ENCODE measurements at regions not wholly inside any gene's neighbourhood (a gene's known extent, or its start where the extent isn't known, plus 50 kb on each side); places are given as distances from the start of the nearest gene placed in this dataset.

GRCh38 chrX:93428497-93428896 is 244.9 kb downstream of the NAP1L3 start:
- Histone ChIP-seq H3K9ac (no peak overlapping the region), H3K9me2 (no peaks in the 10 kb centered on the region), H3K9me3 (no peaks in the 10 kb centered on the region), H3F3A (replicated peaks; ENCODE audit: insufficient read depth) (no peaks in the 10 kb centered on the region), H3K27me3 (ENCODE audit: insufficient read depth) (peaks cover 5% of the 10 kb centered on the region; the same call in 1 of the 2 replicates), H3K36me3 (replicated peaks in 1 of 2; ENCODE audit: control insufficient read depth in 1 of 2, insufficient read depth in 2 of 2, low read length in 1 of 2) (no peaks in the 10 kb centered on the region), H2AFZ (ENCODE audit: low read depth) (peak overlapping the region; percentile 63; the same call in 1 of the 2 replicates), H3K4me2 (peak overlapping the region; percentile 37; the same call in 1 of the 2 replicates), H3K27ac (ENCODE audit: low read depth in 2 of 2, low read length in 1 of 2) (no peak overlapping the region), H4K20me1 (ENCODE audit: insufficient read depth) (no peaks in the 10 kb centered on the region), H3K4me3 (ENCODE audit: low read depth in 2 of 2, low read length in 1 of 2) (peak overlapping the region in 1 of 2 experiments; percentile 46; a peak in 2 of 4 replicates), H3K4me1 (ENCODE audit: control insufficient read depth in 1 of 2, insufficient read depth in 2 of 2, low read depth in 1 of 2, low read length in 1 of 2) (no peaks in the 10 kb centered on the region), H3K79me2 (ENCODE audit: insufficient read depth) (no peaks in the 10 kb centered on the region)
- CTCF ChIA-PET: no interaction called here
- POLR2A ChIA-PET: no interaction called here
- no peak for DNase-seq
- TF ChIP-seq EZH2phosphoT487 (IDR thresholded peaks at IDR 0.05; ENCODE audit: borderline replicate concordance, low read depth): no peak
- TF ChIP-seq ELF1 (IDR thresholded peaks at IDR 0.05): no peak
- no peak for TF ChIP-seq GABPA (IDR thresholded peaks at IDR 0.05; ENCODE audit: low read depth)
- TF ChIP-seq RCOR1 (IDR thresholded peaks at IDR 0.05; ENCODE audit: low read length): no peak
- TF ChIP-seq SIN3A (IDR thresholded peaks at IDR 0.05; ENCODE audit: borderline replicate concordance, low read depth, low read length): no peak
- TF ChIP-seq TEAD4 (IDR thresholded peaks at IDR 0.05; ENCODE audit: borderline replicate concordance, insufficient read depth): no peak
- TF ChIP-seq CHD2 (IDR thresholded peaks at IDR 0.05; ENCODE audit: low read length, partially characterized antibody): no peak
- TF ChIP-seq YY1 (IDR thresholded peaks at IDR 0.05; ENCODE audit: low read depth): no peak
- no peak for TF ChIP-seq RAD21 (IDR thresholded peaks at IDR 0.05; ENCODE audit: low read length)
- WGBS (ENCODE audit: low lambda C conversion rate): 7% methylated on average over 3 of the region's 3 CpGs

DNA sequence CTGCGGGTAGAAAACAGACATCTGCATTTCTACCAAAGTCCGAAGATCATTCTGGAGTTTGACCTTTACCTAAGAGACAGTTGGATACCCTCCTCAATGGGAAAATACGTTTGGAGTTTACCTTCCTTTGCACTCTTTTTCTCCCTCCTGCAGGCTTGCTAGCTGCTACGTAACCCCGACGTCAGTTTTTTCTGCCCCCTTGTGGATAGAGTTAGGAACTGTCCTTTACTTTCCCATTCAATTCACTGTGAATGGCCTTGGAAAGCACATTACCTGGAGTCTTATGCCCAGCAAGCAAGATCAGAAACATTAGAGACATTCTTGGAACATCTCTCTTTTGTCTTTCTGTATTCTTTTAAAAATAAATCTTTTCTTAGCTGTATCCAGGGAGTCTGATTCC is 250.7 kb downstream of the NAP1L3 start:
- no peak overlapping the region for H3K27ac ChIP-seq (ENCODE audit: low read depth in 2 of 2, low read length in 1 of 2)
- no peak overlapping the region for H2AFZ ChIP-seq (ENCODE audit: low read depth)
- peak; percentile 19 for DNase-seq
- no peaks in the 10 kb centered on the region for H3K79me2 ChIP-seq (ENCODE audit: insufficient read depth)
- TF ChIP-seq EP300 (IDR thresholded peaks at IDR 0.05; ENCODE audit: borderline replicate concordance in 1 of 2, low read depth in 1 of 2, low read length in 1 of 2) (no peak), RAD21 (IDR thresholded peaks at IDR 0.05; ENCODE audit: low read length) (peak; percentile 43), SMC3 (IDR thresholded peaks at IDR 0.05; ENCODE audit: low read depth, low read length) (peak; percentile 38), CTCF (IDR thresholded peaks at IDR 0.05) (peak; percentile 74), PBX3 (IDR thresholded peaks at IDR 0.05) (no peak)
- H3K9me2 ChIP-seq: no peaks in the 10 kb centered on the region
- H3K4me1 ChIP-seq (ENCODE audit: control insufficient read depth in 1 of 2, insufficient read depth in 2 of 2, low read depth in 1 of 2, low read length in 1 of 2): no peaks in the 10 kb centered on the region
- H3K9me3 ChIP-seq: no peaks in the 10 kb centered on the region
- ChIA-PET POLR2A (no interaction called here), CTCF (interaction anchor here (1.2 to 3.0 kb wide), 5 partner anchors 9 to 24 kb away, joined by 3 to 14 read pairs (median 6); no protein-coding TSS in a partner anchor)
- H4K20me1 ChIP-seq (ENCODE audit: insufficient read depth): no peaks in the 10 kb centered on the region
- H3K4me3 ChIP-seq (ENCODE audit: low read depth in 2 of 2, low read length in 1 of 2): no peak overlapping the region
- no peak overlapping the region for H3K9ac ChIP-seq
- no peaks in the 10 kb centered on the region for H3F3A ChIP-seq (replicated peaks; ENCODE audit: insufficient read depth)
- H3K27me3 ChIP-seq (ENCODE audit: insufficient read depth): no peaks in the 10 kb centered on the region
- H3K36me3 ChIP-seq (replicated peaks in 1 of 2; ENCODE audit: control insufficient read depth in 1 of 2, insufficient read depth in 2 of 2, low read length in 1 of 2): no peaks in the 10 kb centered on the region
- H3K4me2 ChIP-seq: no peak overlapping the region
- 0% methylated on average over 6 of the region's 6 CpGs for WGBS (ENCODE audit: low lambda C conversion rate)

All from SK-N-SH (cell line).